Upper lobe of left lung (tissue), 6 donors: ENCODE measurements at regions not wholly inside any gene's neighbourhood (a gene's known extent, or its start where the extent isn't known, plus 50 kb on each side); places are given as distances from the start of the nearest gene placed in this dataset.

Source experiments
- ATAC-seq, 2 donors: fragments of 200-7000 bp; cut with Tn5 transposase; one replicate each; pipeline ENCODE4 v1.9.1; 2022; ENCODE audit warnings: mild to moderate bottlenecking in 2 of 2, moderate library complexity in 2 of 2; ENCODE audit not compliant: low FRiP score in 2 of 2
- DNase-seq, 2 donors: peaks; one replicate each; pipeline ENCODE4 v3.0.0-alpha.2; 2019 to 2020
- H3K27ac ChIP-seq, 4 donors: fragments of 200-600 bp; sonication (generic); one replicate each; pipeline ENCODE4 v1.5.1; 2016 to 2019
- H3K27me3 ChIP-seq, 4 donors: fragments of 200-600 bp; sonication (generic); one replicate each; pipeline ENCODE4 v1.5.1; 2017 to 2019
- H3K36me3 ChIP-seq, 4 donors: fragments of 200-600 bp; sonication (generic); one replicate each; pipeline ENCODE4 v1.5.1; 2016 to 2019
- H3K4me1 ChIP-seq, 4 donors: fragments of 200-600 bp; sonication (generic); one replicate each; pipeline ENCODE4 v1.5.1; 2018 to 2019
- H3K4me3 ChIP-seq, 4 donors: fragments of 200-600 bp; sonication (generic); one replicate each; pipeline ENCODE4 v1.5.1; 2017 to 2019; ENCODE audit warnings: mild to moderate bottlenecking in 2 of 4, moderate library complexity in 1 of 4
- H3K9me3 ChIP-seq, 4 donors: fragments of 200-600 bp; sonication (generic); one replicate each; pipeline ENCODE4 v1.5.1; 2018 to 2019
- CTCF ChIP-seq, 6 experiments: fragments of 450-650 bp in 4 of 6; fragments of 200-600 bp in 2 of 6; sonication (generic) in 2 of 6; IDR thresholded peaks; one replicate each; pipeline ENCODE4 v1.5.1; 2016 to 2019; ENCODE audit warnings: antibody characterized with exemption in 6 of 6
- EP300 ChIP-seq, 4 donors: sonication (generic); formaldehyde crosslinking; IDR thresholded peaks; one replicate each; pipeline ENCODE4 v1.5.1; 2017; ENCODE audit warnings: antibody characterized with exemption in 4 of 4, control low read depth in 2 of 4
- POLR2A ChIP-seq, 4 donors: fragments of 450-650 bp; IDR thresholded peaks; one replicate each; pipeline ENCODE4 v1.5.1; 2016 to 2017; ENCODE audit warnings: antibody characterized with exemption in 4 of 4, mild to moderate bottlenecking in 2 of 4
- POLR2AphosphoS5 ChIP-seq, 2 donors: sonication (generic); formaldehyde crosslinking; IDR thresholded peaks; one replicate each; pipeline ENCODE4 v1.5.1; 2017; ENCODE audit warnings: antibody characterized with exemption in 2 of 2
- WGBS, 2 donors: methylation state at CpG; one replicate each; pipeline ENCODE4 v1.1.5; 2017 to 2018; 5-methylcytosine and 5-hydroxymethylcytosine counted together
- donor health status: DM: no; HTN: no; CAD: no; lungs with moderate emphysema.
- donor health status: DM: no; HTN: yes; CAD: no; lungs with severe emphysema.

GRCh38 chr6:44514576-44515193, 127.2 kb downstream of the CDC5L start:
- H3K36me3 ChIP-seq = no peaks in the 10 kb centered on the region
- WGBS, 2 donors = 77 to 81% methylated on average over 3 of the region's 3 CpGs
- ATAC-seq (no peak), DNase-seq (no peak)
- H3K4me1 ChIP-seq = no peaks in the 10 kb centered on the region
- H3K27me3 ChIP-seq = no peaks in the 10 kb centered on the region
- peaks cover 0 to 12% (median 0%) of the 10 kb centered on the region in 4 donors for H3K9me3 ChIP-seq
- H3K27ac ChIP-seq = no peak overlapping the region
- H3K4me3 ChIP-seq = no peak overlapping the region
- TF ChIP-seq CTCF (IDR thresholded peaks at IDR 0.05) (no peak), EP300 (IDR thresholded peaks at IDR 0.05) (no peak), POLR2AphosphoS5 (IDR thresholded peaks at IDR 0.05) (no peak), POLR2A (IDR thresholded peaks at IDR 0.05) (no peak)

DNA sequence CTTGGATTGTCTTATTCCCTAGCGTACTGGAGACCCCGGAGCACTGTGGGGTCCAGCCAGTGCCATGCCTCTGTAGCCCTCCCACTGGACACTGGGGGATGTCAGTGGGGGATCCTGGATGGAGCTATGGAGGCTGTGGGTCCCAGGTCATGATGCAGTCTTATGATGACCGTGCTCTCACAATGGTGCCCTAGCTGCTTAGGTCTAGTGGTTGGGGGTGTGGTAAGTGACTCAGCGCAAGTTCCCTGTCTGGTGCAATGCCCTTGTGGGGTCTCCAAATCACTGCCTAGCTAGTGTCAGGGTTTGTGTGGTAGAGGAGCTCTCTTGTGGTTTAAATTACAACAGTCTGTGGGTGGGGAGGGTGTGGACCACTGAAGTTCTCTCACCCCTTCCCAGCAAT, 135.4 kb downstream of the CDC5L start:
- no peak for DNase-seq
- Histone ChIP-seq H3K36me3 (no peaks in the 10 kb centered on the region), H3K4me1 (no peaks in the 10 kb centered on the region), H3K4me3 (no peak overlapping the region), H3K27ac (no peak overlapping the region), H3K27me3 (no peaks in the 10 kb centered on the region), H3K9me3 (peaks cover 0 to 11% (median 1%) of the 10 kb centered on the region in 4 donors)
- WGBS, 2 donors = 76 to 95% methylated on average over 3 to 4 of the region's 4 CpGs
- ATAC-seq = peak in 1 of 2 donors; percentile 10
- TF ChIP-seq POLR2A (IDR thresholded peaks at IDR 0.05) = no peak
- TF ChIP-seq EP300 (IDR thresholded peaks at IDR 0.05) = no peak
- TF ChIP-seq CTCF (IDR thresholded peaks at IDR 0.05) = no peak
- no peak for TF ChIP-seq POLR2AphosphoS5 (IDR thresholded peaks at IDR 0.05)

- DNase-seq (peak in 1 of 2 donors; percentile 12), ATAC-seq (no peak)
- TF ChIP-seq CTCF (IDR thresholded peaks at IDR 0.05) (no peak), POLR2A (IDR thresholded peaks at IDR 0.05) (no peak), POLR2AphosphoS5 (IDR thresholded peaks at IDR 0.05) (no peak), EP300 (IDR thresholded peaks at IDR 0.05) (no peak)
- H3K4me1 ChIP-seq = no peaks in the 10 kb centered on the region
- peaks cover 0 to 2% (median 0%) of the 10 kb centered on the region in 4 donors for H3K9me3 ChIP-seq
- no peaks in the 10 kb centered on the region for H3K27me3 ChIP-seq
- WGBS, 2 donors = 92 to 94% methylated on average over 6 of the region's 6 CpGs
- H3K27ac ChIP-seq = no peak overlapping the region
- H3K4me3 ChIP-seq = no peak overlapping the region
- no peaks in the 10 kb centered on the region for H3K36me3 ChIP-seq
Observed at GRCh38 chr6:44524476-44525227, 137.1 kb downstream of the CDC5L start.

GRCh38 chr6:44525761-44526351, 138.3 kb downstream of the CDC5L start:
- ATAC-seq = no peak
- DNase-seq = no peak
- WGBS, 2 donors = 89 to 94% methylated on average over 9 of the region's 9 CpGs

More at GRCh38 chr6:44525761-44526351, 138.3 kb downstream of the CDC5L start:
- Histone ChIP-seq H3K9me3 (peaks cover 0 to 2% (median 0%) of the 10 kb centered on the region in 4 donors), H3K27ac (no peak overlapping the region), H3K36me3 (no peaks in the 10 kb centered on the region), H3K4me1 (no peaks in the 10 kb centered on the region), H3K27me3 (no peaks in the 10 kb centered on the region), H3K4me3 (no peak overlapping the region)
- no peak for TF ChIP-seq EP300 (IDR thresholded peaks at IDR 0.05)
- no peak for TF ChIP-seq POLR2A (IDR thresholded peaks at IDR 0.05)
- no peak for TF ChIP-seq CTCF (IDR thresholded peaks at IDR 0.05)
- TF ChIP-seq POLR2AphosphoS5 (IDR thresholded peaks at IDR 0.05) = no peak
